ENCODE measurements at regions not wholly inside any gene's neighbourhood (a gene's known extent, or its start where the extent isn't known, plus 50 kb on each side); places are given as distances from the start of the nearest gene placed in this dataset.
"Not testable (repeated sequence)": the region's sequence is repeated elsewhere in the genome, so short reads cannot be mapped to it uniquely, and the experiment has no call there.

DNA sequence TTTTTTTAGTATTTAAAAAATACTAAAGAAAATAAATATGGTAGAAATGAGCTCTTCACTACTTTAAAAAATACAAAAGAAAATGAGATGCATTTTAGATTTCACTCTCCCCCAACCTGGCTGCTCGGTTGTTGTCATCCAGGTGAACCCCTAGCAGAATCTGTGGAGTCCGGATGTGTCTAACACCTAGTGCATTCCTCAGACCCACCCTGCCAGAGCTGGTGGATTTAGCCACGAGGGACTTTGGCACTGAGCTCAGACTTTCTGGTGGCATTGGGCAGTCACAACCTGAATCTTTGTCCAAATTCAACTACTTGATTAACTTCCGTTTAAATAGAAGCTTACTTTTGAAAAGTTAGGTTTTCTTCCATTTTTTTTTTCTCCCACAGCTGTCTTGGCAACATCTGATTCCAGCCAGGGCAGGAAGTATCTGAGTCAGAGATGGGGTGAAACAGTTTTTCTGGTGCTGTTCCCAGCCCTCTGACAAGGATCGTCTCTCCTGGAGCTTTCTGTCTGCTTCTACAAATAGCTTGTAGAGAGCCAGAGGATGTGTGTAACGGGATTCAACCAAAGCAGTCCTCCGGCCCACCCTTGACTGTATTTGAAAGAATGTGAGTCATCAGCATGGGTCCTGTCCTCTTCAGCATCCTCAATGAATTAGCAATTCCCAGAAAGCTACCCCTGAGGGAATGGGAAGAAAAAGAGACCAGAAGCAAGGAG lies 301.8 kb upstream of the MCTP2 start:
- DNase-seq = no peak
- TF ChIP-seq, protein P1, sequence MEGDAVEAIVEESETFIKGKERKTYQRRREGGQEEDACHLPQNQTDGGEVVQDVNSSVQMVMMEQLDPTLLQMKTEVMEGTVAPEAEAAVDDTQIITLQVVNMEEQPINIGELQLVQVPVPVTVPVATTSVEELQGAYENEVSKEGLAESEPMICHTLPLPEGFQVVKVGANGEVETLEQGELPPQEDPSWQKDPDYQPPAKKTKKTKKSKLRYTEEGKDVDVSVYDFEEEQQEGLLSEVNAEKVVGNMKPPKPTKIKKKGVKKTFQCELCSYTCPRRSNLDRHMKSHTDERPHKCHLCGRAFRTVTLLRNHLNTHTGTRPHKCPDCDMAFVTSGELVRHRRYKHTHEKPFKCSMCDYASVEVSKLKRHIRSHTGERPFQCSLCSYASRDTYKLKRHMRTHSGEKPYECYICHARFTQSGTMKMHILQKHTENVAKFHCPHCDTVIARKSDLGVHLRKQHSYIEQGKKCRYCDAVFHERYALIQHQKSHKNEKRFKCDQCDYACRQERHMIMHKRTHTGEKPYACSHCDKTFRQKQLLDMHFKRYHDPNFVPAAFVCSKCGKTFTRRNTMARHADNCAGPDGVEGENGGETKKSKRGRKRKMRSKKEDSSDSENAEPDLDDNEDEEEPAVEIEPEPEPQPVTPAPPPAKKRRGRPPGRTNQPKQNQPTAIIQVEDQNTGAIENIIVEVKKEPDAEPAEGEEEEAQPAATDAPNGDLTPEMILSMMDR (IDR thresholded peaks at IDR 0.05; ENCODE audit: low read depth, low read length) = no peak
- H3K4me3 ChIP-seq (ENCODE audit: low read depth, low read length) = no peak overlapping the region
- no peaks in the 10 kb centered on the region for H3K36me3 ChIP-seq
- no peaks in the 10 kb centered on the region for H3K9me3 ChIP-seq (ENCODE audit: severe bottlenecking)
- no peak overlapping the region for H3K27ac ChIP-seq
- H3K27me3 ChIP-seq (ENCODE audit: insufficient read depth, low read depth, severe bottlenecking) = peaks cover 33% of the 10 kb centered on the region

DNA sequence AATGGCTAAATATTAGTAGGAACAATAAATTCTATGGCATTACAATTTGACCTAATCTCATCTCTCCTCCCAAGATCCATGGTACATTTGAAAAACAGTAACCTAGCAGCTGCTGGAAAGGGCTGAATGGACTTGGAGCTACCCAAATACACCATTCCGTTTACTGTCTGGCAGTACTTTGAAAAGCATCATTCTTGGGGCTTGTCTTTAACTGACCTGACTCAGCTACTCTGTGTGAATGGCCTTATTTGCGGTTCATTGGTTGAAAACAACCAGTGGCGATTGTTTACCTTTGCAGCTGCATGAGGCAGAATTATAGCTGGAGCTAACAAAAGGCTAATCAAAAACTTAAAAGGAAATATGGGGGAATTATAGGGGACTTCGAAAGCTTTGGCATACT lies 311.2 kb upstream of the MCTP2 start:
- no peak overlapping the region for H3K4me3 ChIP-seq (ENCODE audit: low read depth, low read length)
- H3K27ac ChIP-seq = no peak overlapping the region
- H3K36me3 ChIP-seq = no peaks in the 10 kb centered on the region
- H3K27me3 ChIP-seq (ENCODE audit: insufficient read depth, low read depth, severe bottlenecking) = peaks cover 40% of the 10 kb centered on the region
- TF ChIP-seq, protein P1 (IDR thresholded peaks at IDR 0.05; ENCODE audit: low read depth, low read length) = no peak
- no peaks in the 10 kb centered on the region for H3K9me3 ChIP-seq (ENCODE audit: severe bottlenecking)
- no peak for DNase-seq

DNA sequence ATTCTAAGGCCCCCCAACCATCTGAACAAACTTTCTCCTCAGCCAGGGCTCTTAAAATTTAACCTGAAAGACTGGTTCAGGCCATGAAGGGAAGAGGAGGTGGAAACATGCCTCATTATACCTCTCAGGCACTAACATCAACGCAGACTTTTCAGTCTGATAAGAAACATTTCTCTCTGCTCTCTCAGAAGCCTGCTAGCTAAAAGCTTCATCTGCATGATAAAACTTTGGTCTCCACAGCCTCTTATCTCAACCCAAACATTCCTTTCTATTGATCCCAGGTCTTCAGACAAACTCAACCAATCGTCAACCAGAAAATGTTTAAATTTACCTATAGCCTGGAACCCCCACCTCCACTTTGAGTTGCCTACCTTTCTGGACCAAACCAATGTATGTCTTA lies 312.6 kb upstream of the MCTP2 start:
- not testable (repeated sequence) for H3K27ac ChIP-seq; H3K4me3 ChIP-seq (ENCODE audit: low read depth, low read length); DNase-seq; H3K9me3 ChIP-seq (ENCODE audit: severe bottlenecking); H3K36me3 ChIP-seq
- H3K27me3 ChIP-seq (ENCODE audit: insufficient read depth, low read depth, severe bottlenecking) = peaks cover 36% of the 10 kb centered on the region

DNA sequence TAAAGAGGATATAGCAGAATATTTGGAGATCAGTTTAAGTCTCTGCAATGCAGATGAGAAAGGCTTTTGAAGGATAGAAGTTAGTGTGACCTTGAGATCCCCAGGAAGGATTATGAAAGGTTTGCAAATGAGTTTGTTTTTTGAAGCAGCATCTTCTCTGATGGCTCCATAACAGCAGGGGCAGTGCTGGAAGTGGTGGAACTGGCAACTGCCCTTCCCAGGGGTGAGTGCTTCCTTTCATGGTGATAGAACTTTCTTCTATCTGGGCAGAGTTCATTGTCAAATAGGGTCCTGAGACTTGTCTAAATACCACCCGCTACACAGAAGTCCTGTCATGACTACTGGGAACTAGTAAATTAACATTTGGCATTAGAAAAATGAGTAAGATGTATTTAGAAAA lies 314.2 kb upstream of the MCTP2 start:
- TF ChIP-seq, protein P1 (IDR thresholded peaks at IDR 0.05; ENCODE audit: low read depth, low read length) = no peak
- Histone ChIP-seq H3K27ac (no peak overlapping the region), H3K27me3 (ENCODE audit: insufficient read depth, low read depth, severe bottlenecking) (peaks cover 38% of the 10 kb centered on the region), H3K9me3 (ENCODE audit: severe bottlenecking) (no peaks in the 10 kb centered on the region), H3K36me3 (no peaks in the 10 kb centered on the region), H3K4me3 (ENCODE audit: low read depth, low read length) (no peak overlapping the region)
- no peak for DNase-seq

DNA sequence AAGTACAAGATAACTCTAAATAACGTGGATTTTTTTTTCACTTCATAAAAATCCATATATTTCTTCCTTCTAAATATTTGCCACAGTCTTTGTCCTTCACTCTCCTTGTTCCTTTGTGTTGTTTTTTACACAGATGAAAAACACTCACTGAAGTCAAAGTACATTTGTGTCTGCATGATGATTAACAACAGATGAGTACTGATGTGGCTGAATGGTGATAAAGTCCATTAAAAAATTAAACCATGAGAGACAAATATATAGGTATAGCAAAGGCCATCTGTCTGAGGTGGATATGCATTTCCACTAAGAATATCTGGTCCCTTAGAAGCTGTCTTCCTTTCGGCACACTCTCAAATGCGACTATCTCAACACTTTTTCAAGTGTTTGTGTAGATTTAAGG lies 317.5 kb upstream of the MCTP2 start:
- H3K4me3 ChIP-seq (ENCODE audit: low read depth, low read length) = no peak overlapping the region
- TF ChIP-seq, protein P1 (IDR thresholded peaks at IDR 0.05; ENCODE audit: low read depth, low read length) = no peak
- DNase-seq = no peak
- no peaks in the 10 kb centered on the region for H3K36me3 ChIP-seq
- no peaks in the 10 kb centered on the region for H3K9me3 ChIP-seq (ENCODE audit: severe bottlenecking)
- H3K27ac ChIP-seq = no peak overlapping the region
- peaks cover 31% of the 10 kb centered on the region for H3K27me3 ChIP-seq (ENCODE audit: insufficient read depth, low read depth, severe bottlenecking)

DNA sequence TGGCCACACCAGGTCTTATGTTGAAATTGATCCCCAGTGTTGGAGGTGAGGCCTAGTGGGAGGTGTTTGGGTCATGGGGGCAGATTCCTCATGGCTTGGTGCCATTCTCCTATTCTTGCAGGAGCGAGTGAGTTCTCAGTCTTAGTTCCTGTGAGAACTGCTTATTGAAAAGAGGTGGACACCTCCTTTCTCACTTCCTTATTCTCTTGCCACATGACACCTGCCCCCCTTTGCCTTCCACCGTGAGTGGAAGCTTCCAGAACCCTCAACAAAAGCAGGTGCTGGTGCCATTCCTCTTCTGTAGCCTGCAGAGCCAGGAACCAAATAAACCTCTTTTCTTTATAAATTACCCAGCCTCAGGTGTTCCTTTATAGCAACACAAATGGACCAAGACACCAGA lies 318.1 kb upstream of the MCTP2 start:
- no peak overlapping the region for H3K4me3 ChIP-seq (ENCODE audit: low read depth, low read length)
- H3K36me3 ChIP-seq = no peaks in the 10 kb centered on the region
- peaks cover 31% of the 10 kb centered on the region for H3K27me3 ChIP-seq (ENCODE audit: insufficient read depth, low read depth, severe bottlenecking)
- no peak for DNase-seq
- H3K9me3 ChIP-seq (ENCODE audit: severe bottlenecking) = no peaks in the 10 kb centered on the region
- no peak overlapping the region for H3K27ac ChIP-seq
- TF ChIP-seq, protein P1 (IDR thresholded peaks at IDR 0.05; ENCODE audit: low read depth, low read length) = no peak
